ENCODE measurements at regions not wholly inside any gene's neighbourhood (a gene's known extent, or its start where the extent isn't known, plus 50 kb on each side); places are given as distances from the start of the nearest gene placed in this dataset.
"Not testable (repeated sequence)": the region's sequence is repeated elsewhere in the genome, so short reads cannot be mapped to it uniquely, and the experiment has no call there.

DNA sequence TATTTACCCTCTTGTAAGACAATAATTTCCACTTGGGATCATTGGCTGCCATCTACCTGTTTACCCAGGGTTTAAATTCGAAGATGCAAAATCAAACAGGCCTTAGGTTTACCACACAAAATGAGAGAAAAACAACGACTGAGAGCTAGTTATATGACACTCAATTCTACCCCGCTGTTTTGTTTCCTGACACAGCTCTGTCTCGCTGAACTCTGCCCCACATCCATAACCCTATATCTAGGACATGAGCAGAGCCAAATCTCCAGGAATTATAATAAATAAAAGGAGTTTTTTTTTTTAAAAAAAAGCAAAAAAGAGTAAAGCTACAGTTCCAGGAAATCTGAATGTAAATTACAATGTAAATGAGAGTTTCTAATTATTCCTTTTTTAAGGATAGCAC, 165.4 kb upstream of the NR2F2 start:
- Mint-ChIP-seq H3K27ac (ENCODE audit: unreplicated experiment) (no peak overlapping the region), H3K4me3 (ENCODE audit: low read depth, unreplicated experiment) (no peak overlapping the region), H3K4me1 (ENCODE audit: low read depth, unreplicated experiment) (peaks cover 46% of the 10 kb centered on the region), H3K9me3 (ENCODE audit: low read depth, unreplicated experiment) (peaks cover 6% of the 10 kb centered on the region), H3K36me3 (ENCODE audit: insufficient read depth, unreplicated experiment) (no peaks in the 10 kb centered on the region), H3K27me3 (ENCODE audit: unreplicated experiment) (no peaks in the 10 kb centered on the region)
- TF ChIP-seq CTCF (IDR thresholded peaks at IDR 0.05; ENCODE audit: unreplicated experiment): no peak
- intact Hi-C loops (cut with micrococcal nuclease; ENCODE audit: unreplicated experiment): no loop called here
- CTCF ChIA-PET: no interaction called here
- DNase-seq: no peak
- no TSS peak for BruUV-seq (replicated peaks)

- Mint-ChIP-seq H3K4me3 (ENCODE audit: low read depth, unreplicated experiment) (no peak overlapping the region), H3K9me3 (ENCODE audit: low read depth, unreplicated experiment) (peaks cover 6% of the 10 kb centered on the region), H3K27ac (ENCODE audit: unreplicated experiment) (no peak overlapping the region), H3K27me3 (ENCODE audit: unreplicated experiment) (no peaks in the 10 kb centered on the region), H3K36me3 (ENCODE audit: insufficient read depth, unreplicated experiment) (no peaks in the 10 kb centered on the region), H3K4me1 (ENCODE audit: low read depth, unreplicated experiment) (peaks cover 40% of the 10 kb centered on the region)
- TF ChIP-seq CTCF (IDR thresholded peaks at IDR 0.05; ENCODE audit: unreplicated experiment): no peak
- no peak for DNase-seq
- intact Hi-C loops (cut with micrococcal nuclease; ENCODE audit: unreplicated experiment): no loop called here
- no TSS peak for BruUV-seq (replicated peaks)
- CTCF ChIA-PET: interaction anchor here (0.5 kb wide), 1 partner anchor 29 kb away, joined by 4 read pairs; no protein-coding TSS in a partner anchor
Measured at GRCh38 chr15:96165775-96166174, 164.7 kb upstream of the NR2F2 start.

DNA sequence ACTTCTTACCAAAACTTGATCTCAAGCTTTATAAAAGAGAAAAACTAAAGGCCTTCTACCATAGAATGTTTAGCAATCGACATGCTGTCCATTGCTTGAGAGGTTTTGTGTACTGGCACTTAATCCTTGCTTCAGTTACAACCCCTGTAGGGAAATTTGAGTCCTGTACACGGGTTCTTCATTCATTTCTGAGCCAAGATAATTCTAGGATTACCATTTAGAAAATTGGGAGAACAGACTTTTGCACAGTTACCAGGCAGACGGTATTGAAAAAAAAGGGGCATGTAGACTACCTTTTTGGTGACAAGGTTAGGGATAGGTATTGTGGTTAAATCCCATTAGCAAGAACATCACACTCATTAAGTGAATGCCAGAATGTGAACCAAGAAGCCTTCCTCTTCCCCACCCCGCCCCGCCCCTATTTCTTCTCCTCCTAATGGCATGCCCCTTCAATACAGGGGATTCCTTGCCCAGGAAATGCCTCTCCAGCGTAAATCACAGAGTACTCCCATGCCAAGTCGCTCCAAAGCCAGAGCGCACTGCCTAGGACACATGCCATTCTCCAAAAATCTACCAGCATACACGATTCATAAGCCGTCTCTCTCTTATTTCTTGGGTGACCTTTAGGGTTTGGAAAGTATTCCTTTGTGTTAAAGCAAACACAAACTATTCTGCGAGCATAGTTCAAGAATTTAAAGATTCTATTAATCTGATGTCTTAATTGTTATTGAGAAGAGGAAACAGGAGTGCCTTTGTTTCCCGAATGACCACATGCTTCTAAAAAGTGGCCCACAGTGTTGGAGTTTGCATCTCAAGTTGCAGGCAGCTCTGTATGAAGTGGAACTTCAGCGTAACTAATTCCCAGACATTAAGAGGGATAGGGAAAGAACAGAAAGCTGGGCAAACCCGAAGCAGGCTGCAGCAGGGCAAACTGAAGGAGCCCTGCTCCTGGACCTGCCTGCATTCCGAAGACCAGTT, 164.0 kb upstream of the NR2F2 start:
- intact Hi-C loops (cut with micrococcal nuclease; ENCODE audit: unreplicated experiment): no loop called here
- peak overlapping the region; percentile 11 for H3K27ac Mint-ChIP-seq (ENCODE audit: unreplicated experiment)
- peaks cover 6% of the 10 kb centered on the region for H3K9me3 Mint-ChIP-seq (ENCODE audit: low read depth, unreplicated experiment)
- H3K27me3 Mint-ChIP-seq (ENCODE audit: unreplicated experiment): no peaks in the 10 kb centered on the region
- peak overlapping the region; percentile 14 for H3K4me3 Mint-ChIP-seq (ENCODE audit: low read depth, unreplicated experiment)
- CTCF ChIA-PET: no interaction called here
- no TSS peak for BruUV-seq (replicated peaks)
- TF ChIP-seq CTCF (IDR thresholded peaks at IDR 0.05; ENCODE audit: unreplicated experiment): no peak
- H3K4me1 Mint-ChIP-seq (ENCODE audit: low read depth, unreplicated experiment): peaks cover 40% of the 10 kb centered on the region
- DNase-seq: no peak
- no peaks in the 10 kb centered on the region for H3K36me3 Mint-ChIP-seq (ENCODE audit: insufficient read depth, unreplicated experiment)

DNA sequence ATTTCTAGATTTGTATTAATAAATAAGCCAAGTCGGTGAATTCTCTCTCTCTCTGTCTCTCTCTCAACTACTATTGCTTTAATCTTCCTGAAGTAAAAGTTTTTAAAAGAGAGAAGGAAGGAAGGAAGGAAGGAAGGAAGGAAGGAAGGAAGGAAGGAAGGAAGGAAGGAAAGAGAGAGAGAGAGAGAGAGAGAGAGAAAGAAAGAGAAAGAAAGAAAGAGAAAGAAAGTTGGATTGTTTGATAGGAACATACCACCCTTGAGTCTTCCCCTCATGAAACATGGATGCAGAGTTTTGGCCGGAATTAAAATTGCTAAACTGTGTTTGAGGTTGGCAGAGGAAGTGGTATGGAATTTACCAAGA, 159.9 kb upstream of the NR2F2 start:
- not testable (repeated sequence) for DNase-seq; H3K27me3 Mint-ChIP-seq (ENCODE audit: unreplicated experiment); BruUV-seq (replicated peaks); H3K27ac Mint-ChIP-seq (ENCODE audit: unreplicated experiment); H3K36me3 Mint-ChIP-seq (ENCODE audit: insufficient read depth, unreplicated experiment); H3K9me3 Mint-ChIP-seq (ENCODE audit: low read depth, unreplicated experiment); H3K4me3 Mint-ChIP-seq (ENCODE audit: low read depth, unreplicated experiment)
- peaks cover 25% of the 10 kb centered on the region for H3K4me1 Mint-ChIP-seq (ENCODE audit: low read depth, unreplicated experiment)
- CTCF ChIA-PET: interaction anchor here (0.6 to 1.7 kb wide), 2 partner anchors 22 to 156 kb away, joined by 6 to 7 read pairs; no protein-coding TSS in a partner anchor
- intact Hi-C loops (cut with micrococcal nuclease; ENCODE audit: unreplicated experiment): loop anchor here (2.0 to 10.0 kb wide), 5 partner anchors 118 to 916 kb away; no protein-coding TSS in a partner anchor

Measured in Calu3 (cell line).